ENCODE measurements at regions not wholly inside any gene's neighbourhood (a gene's known extent, or its start where the extent isn't known, plus 50 kb on each side); places are given as distances from the start of the nearest gene placed in this dataset.
"Not testable (repeated sequence)": the region's sequence is repeated elsewhere in the genome, so short reads cannot be mapped to it uniquely, and the experiment has no call there.

DNA sequence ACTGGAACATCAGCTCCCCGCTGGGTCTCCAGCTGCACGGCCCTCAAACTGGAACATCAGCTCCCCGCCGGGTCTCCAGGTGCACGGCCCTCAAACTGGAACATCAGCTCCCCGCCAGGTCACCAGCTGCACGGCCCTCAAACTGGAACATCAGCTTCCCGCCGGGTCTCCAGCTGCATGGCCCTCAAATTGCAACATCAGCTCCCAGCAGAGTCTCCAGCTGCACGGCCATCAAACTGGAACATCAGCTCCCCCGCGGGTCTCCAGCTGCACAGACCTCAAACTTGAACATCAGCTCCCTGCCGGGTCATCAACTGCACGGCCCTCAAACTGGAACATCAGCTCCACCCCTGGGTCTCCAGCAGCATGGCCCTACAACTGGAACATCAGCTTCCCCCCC lies 95.8 kb upstream of the LPCAT1 start:
- TF ChIP-seq, protein P1, sequence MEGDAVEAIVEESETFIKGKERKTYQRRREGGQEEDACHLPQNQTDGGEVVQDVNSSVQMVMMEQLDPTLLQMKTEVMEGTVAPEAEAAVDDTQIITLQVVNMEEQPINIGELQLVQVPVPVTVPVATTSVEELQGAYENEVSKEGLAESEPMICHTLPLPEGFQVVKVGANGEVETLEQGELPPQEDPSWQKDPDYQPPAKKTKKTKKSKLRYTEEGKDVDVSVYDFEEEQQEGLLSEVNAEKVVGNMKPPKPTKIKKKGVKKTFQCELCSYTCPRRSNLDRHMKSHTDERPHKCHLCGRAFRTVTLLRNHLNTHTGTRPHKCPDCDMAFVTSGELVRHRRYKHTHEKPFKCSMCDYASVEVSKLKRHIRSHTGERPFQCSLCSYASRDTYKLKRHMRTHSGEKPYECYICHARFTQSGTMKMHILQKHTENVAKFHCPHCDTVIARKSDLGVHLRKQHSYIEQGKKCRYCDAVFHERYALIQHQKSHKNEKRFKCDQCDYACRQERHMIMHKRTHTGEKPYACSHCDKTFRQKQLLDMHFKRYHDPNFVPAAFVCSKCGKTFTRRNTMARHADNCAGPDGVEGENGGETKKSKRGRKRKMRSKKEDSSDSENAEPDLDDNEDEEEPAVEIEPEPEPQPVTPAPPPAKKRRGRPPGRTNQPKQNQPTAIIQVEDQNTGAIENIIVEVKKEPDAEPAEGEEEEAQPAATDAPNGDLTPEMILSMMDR (IDR thresholded peaks at IDR 0.05): not testable (repeated sequence)
- TF ChIP-seq SMAD4 (CRISPR knock-in tag; IDR thresholded peaks at IDR 0.05); JUN (CRISPR knock-in tag; IDR thresholded peaks at IDR 0.05); MXD4 (CRISPR knock-in tag; IDR thresholded peaks at IDR 0.05; ENCODE audit: borderline replicate concordance): not testable (repeated sequence)
- TF ChIP-seq, protein P2, sequence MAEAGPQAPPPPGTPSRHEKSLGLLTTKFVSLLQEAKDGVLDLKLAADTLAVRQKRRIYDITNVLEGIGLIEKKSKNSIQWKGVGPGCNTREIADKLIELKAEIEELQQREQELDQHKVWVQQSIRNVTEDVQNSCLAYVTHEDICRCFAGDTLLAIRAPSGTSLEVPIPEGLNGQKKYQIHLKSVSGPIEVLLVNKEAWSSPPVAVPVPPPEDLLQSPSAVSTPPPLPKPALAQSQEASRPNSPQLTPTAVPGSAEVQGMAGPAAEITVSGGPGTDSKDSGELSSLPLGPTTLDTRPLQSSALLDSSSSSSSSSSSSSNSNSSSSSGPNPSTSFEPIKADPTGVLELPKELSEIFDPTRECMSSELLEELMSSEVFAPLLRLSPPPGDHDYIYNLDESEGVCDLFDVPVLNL (CRISPR knock-in tag; IDR thresholded peaks at IDR 0.05; ENCODE audit: borderline replicate concordance, low read depth): not testable (repeated sequence)
- TF ChIP-seq, protein P3, sequence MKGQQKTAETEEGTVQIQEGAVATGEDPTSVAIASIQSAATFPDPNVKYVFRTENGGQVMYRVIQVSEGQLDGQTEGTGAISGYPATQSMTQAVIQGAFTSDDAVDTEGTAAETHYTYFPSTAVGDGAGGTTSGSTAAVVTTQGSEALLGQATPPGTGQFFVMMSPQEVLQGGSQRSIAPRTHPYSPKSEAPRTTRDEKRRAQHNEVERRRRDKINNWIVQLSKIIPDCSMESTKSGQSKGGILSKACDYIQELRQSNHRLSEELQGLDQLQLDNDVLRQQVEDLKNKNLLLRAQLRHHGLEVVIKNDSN (CRISPR knock-in tag; IDR thresholded peaks at IDR 0.05): not testable (repeated sequence)
- TF ChIP-seq, protein P4, sequence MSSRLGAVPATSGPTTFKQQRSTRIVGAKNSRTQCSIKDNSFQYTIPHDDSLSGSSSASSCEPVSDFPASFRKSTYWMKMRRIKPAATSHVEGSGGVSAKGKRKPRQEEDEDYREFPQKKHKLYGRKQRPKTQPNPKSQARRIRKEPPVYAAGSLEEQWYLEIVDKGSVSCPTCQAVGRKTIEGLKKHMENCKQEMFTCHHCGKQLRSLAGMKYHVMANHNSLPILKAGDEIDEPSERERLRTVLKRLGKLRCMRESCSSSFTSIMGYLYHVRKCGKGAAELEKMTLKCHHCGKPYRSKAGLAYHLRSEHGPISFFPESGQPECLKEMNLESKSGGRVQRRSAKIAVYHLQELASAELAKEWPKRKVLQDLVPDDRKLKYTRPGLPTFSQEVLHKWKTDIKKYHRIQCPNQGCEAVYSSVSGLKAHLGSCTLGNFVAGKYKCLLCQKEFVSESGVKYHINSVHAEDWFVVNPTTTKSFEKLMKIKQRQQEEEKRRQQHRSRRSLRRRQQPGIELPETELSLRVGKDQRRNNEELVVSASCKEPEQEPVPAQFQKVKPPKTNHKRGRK (CRISPR knock-in tag; IDR thresholded peaks at IDR 0.05; ENCODE audit: borderline replicate concordance): not testable (repeated sequence)
- TF ChIP-seq, protein P5, sequence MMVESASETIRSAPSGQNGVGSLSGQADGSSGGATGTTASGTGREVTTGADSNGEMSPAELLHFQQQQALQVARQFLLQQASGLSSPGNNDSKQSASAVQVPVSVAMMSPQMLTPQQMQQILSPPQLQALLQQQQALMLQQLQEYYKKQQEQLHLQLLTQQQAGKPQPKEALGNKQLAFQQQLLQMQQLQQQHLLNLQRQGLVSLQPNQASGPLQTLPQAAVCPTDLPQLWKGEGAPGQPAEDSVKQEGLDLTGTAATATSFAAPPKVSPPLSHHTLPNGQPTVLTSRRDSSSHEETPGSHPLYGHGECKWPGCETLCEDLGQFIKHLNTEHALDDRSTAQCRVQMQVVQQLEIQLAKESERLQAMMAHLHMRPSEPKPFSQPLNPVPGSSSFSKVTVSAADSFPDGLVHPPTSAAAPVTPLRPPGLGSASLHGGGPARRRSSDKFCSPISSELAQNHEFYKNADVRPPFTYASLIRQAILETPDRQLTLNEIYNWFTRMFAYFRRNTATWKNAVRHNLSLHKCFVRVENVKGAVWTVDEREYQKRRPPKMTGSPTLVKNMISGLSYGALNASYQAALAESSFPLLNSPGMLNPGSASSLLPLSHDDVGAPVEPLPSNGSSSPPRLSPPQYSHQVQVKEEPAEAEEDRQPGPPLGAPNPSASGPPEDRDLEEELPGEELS (CRISPR knock-in tag; IDR thresholded peaks at IDR 0.05): not testable (repeated sequence)

Data from WTC11 (cell line).